ENCODE measurements at regions not wholly inside any gene's neighbourhood (a gene's known extent, or its start where the extent isn't known, plus 50 kb on each side); places are given as distances from the start of the nearest gene placed in this dataset.

DNA sequence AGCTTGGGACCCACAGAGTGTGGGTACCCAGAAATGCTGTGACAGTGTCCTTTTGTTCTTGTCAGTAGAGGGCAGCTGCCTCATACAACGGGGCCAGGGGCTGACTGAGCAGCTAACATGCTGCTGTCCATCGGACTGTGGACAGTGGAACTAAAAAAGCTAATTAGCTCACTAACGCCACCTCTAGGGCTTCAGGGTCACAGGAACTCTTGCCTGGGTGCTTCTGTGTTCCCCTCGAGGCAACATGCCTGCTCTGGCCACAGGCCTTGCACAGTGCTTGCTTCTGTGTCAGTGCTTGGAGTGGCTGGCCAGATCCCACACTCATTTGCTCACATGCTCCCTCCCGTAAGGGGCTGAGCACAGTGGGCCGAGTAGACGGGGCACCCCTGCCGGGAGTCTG lies 377.0 kb downstream of the OLFM4 start:
- Histone ChIP-seq H2BK5ac (ENCODE audit: low read depth, low read length) (no peak overlapping the region), H4K8ac (ENCODE audit: extremely low read depth, insufficient read depth, low read length) (no peak overlapping the region), H2AFZ (ENCODE audit: low read length) (no peak overlapping the region), H3K18ac (ENCODE audit: extremely low read depth, low read length) (no peak overlapping the region), H3K4me1 (replicated peaks in 1 of 4; ENCODE audit: control insufficient read depth in 3 of 4, insufficient read depth in 4 of 4, low read length in 3 of 4) (no peaks in the 10 kb centered on the region), H3K9me3 (ENCODE audit: insufficient read depth in 2 of 2, low read depth in 1 of 2, low read length in 1 of 2) (no peaks in the 10 kb centered on the region), H3K14ac (ENCODE audit: insufficient read length) (no peak overlapping the region), H3K9ac (replicated peaks in 1 of 4; ENCODE audit: extremely low read depth in 1 of 4, low read depth in 3 of 4, low read length in 3 of 4) (no peak overlapping the region), H2AK5ac (ENCODE audit: low read depth, low read length) (no peak overlapping the region), H2BK12ac (ENCODE audit: low read depth, low read length) (no peak overlapping the region), H2BK120ac (replicated peaks; ENCODE audit: low read depth, low read length) (no peak overlapping the region), H4K5ac (ENCODE audit: insufficient read length, low read depth, low read length) (no peak overlapping the region), H3K4me3 (ENCODE audit: extremely low read depth in 1 of 4, insufficient read depth in 2 of 4, low read depth in 3 of 4, low read length in 4 of 4) (no peak overlapping the region), H3K27ac (ENCODE audit: low read depth, low read length) (no peak overlapping the region), H3K23ac (ENCODE audit: insufficient read length) (no peak overlapping the region), H3K4ac (replicated peaks; ENCODE audit: insufficient read length, low read depth, low read length) (no peak overlapping the region), H4K91ac (replicated peaks; ENCODE audit: insufficient read length, low read length) (no peak overlapping the region), H3K4me2 (ENCODE audit: insufficient read depth in 1 of 2, low read depth in 2 of 2, low read length in 2 of 2) (no peak overlapping the region), H3K79me2 (ENCODE audit: control insufficient read depth in 1 of 2, insufficient read depth in 2 of 2, low read length in 2 of 2) (no peaks in the 10 kb centered on the region), H3K27me3 (replicated peaks in 1 of 4; ENCODE audit: control insufficient read depth in 3 of 4, extremely low read depth in 1 of 4, insufficient read depth in 3 of 4, low read length in 3 of 4) (no peaks in the 10 kb centered on the region), H3K23me2 (ENCODE audit: low read depth, low read length) (no peaks in the 10 kb centered on the region), H3K56ac (replicated peaks; ENCODE audit: insufficient read length, low read depth, low read length) (no peak overlapping the region), H2BK20ac (ENCODE audit: low read length) (no peak overlapping the region), H3K79me1 (ENCODE audit: low read depth, low read length) (no peaks in the 10 kb centered on the region), H4K20me1 (replicated peaks in 1 of 2; ENCODE audit: control insufficient read depth in 1 of 2, insufficient read depth in 2 of 2, low read length in 2 of 2) (no peaks in the 10 kb centered on the region), H2BK15ac (ENCODE audit: low read length) (no peak overlapping the region), H3K36me3 (ENCODE audit: control insufficient read depth in 2 of 4, insufficient read depth in 4 of 4, low read length in 3 of 4) (no peaks in the 10 kb centered on the region)
- 62% methylated on average over 8 of the region's 8 CpGs; no CpG with 5 or more reads in 1 of the 2 experiments for WGBS, 2 experiments (ENCODE audit: extremely low coverage in 1 of 2, insufficient coverage in 1 of 2, insufficient read length in 1 of 2, insufficient replicate concordance in 2 of 2, low coverage in 1 of 2, low lambda C conversion rate in 2 of 2, missing lambda C conversion rate in 1 of 2)
- DNase-seq (ENCODE audit: low read depth in 1 of 2, low spot score in 2 of 2) (peak; percentile 13 to 51), FAIRE-seq (no peak)
- CTCF ChIA-PET (ENCODE audit: partially characterized antibody): interaction anchor here (0.6 to 1.9 kb wide), 23 partner anchors 9 to 376 kb away, joined by 3 to 26 read pairs (median 3); no protein-coding TSS in a partner anchor
- TF ChIP-seq TBP (IDR thresholded peaks at IDR 0.05; ENCODE audit: low read depth, low read length) (no peak), BCL11A (IDR thresholded peaks at IDR 0.05; ENCODE audit: low read depth in 2 of 2, low read length in 2 of 2) (no peak), RAD21 (IDR thresholded peaks at IDR 0.05 in 1 of 2, conservative IDR thresholded peaks at IDR 0.05 in 1 of 2; ENCODE audit: low read depth in 2 of 2, low read length in 2 of 2) (peak; percentile 68 to 75), KDM4A (IDR thresholded peaks at IDR 0.05; ENCODE audit: low read depth, low read length, severe bottlenecking) (no peak), KDM1A (IDR thresholded peaks at IDR 0.05; ENCODE audit: borderline replicate concordance, low read length) (no peak)
- TF ChIP-seq, protein P1, sequence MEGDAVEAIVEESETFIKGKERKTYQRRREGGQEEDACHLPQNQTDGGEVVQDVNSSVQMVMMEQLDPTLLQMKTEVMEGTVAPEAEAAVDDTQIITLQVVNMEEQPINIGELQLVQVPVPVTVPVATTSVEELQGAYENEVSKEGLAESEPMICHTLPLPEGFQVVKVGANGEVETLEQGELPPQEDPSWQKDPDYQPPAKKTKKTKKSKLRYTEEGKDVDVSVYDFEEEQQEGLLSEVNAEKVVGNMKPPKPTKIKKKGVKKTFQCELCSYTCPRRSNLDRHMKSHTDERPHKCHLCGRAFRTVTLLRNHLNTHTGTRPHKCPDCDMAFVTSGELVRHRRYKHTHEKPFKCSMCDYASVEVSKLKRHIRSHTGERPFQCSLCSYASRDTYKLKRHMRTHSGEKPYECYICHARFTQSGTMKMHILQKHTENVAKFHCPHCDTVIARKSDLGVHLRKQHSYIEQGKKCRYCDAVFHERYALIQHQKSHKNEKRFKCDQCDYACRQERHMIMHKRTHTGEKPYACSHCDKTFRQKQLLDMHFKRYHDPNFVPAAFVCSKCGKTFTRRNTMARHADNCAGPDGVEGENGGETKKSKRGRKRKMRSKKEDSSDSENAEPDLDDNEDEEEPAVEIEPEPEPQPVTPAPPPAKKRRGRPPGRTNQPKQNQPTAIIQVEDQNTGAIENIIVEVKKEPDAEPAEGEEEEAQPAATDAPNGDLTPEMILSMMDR (IDR thresholded peaks at IDR 0.05; ENCODE audit: control extremely low read depth in 1 of 3, insufficient read depth in 1 of 3, low read depth in 1 of 3, low read length in 3 of 3): peak; percentile 46 to 78 (median 73)
- POLR2A ChIA-PET (ENCODE audit: partially characterized antibody): no interaction called here
